ENCODE measurements at regions not wholly inside any gene's neighbourhood (a gene's known extent, or its start where the extent isn't known, plus 50 kb on each side); places are given as distances from the start of the nearest gene placed in this dataset.

DNA sequence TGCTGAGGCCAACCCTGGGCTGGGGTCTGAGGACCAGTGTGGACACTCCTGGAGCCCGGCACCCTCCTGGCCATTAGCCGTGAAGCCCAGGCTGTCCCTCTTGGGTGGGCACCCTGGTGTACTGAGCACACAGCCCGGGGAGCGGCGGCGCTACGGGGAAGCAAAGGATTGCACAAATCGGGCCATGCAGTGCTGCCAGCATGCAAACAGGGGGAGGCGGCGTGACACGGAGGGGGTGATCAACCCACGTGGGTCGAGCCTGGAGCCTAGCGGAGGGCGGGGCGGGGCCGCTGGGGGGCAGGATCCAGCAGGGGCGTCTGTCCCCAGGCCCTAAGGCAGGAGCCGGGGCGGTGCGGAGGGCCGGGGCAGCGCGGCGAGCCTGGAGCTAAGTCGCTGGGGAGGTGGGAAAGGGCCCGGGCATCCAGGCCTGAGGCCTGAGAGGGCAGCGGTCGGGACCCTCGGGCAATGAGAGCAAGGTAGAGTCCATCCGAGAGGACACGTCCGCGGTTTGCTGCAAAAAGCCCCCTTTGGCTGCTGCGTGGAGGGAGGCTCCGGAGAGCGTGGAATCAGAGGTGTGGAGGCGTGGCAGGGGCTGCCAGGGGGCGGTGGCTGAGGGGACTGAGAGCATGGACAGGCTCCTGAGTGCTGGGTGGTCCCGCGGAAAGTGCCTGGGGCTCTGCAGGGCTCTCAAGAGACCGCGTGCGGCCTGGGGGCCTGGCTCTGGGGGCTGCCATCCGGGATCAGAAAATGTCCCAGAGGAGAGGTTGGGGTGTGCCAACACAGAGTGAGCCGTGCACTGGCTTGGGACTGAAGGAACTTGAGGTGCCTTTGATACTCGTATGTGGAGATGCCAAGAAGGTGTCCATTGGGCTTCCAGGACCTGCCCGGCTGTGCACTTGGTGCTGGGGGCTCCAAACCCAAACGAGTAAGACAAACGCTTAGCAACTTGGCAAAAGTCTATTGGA, 94.2 kb downstream of the BARX1 start:
- peak overlapping the region in 1 of 3 donors; percentile 2 for H3K4me3 ChIP-seq
- no peak overlapping the region for H3K27ac ChIP-seq
- H3K36me3 ChIP-seq, result no peaks in the 10 kb centered on the region
- intact Hi-C loops (cut with DNase I; ENCODE audit: low total_unique reads), result no loop called here
- H3K9me3 ChIP-seq, result peaks cover 0 to 4% of the 10 kb centered on the region in 2 donors
- TF ChIP-seq POLR2AphosphoS5 (IDR thresholded peaks at IDR 0.05) (no peak), POLR2A (IDR thresholded peaks at IDR 0.05) (no peak)
- TF ChIP-seq, protein P1, sequence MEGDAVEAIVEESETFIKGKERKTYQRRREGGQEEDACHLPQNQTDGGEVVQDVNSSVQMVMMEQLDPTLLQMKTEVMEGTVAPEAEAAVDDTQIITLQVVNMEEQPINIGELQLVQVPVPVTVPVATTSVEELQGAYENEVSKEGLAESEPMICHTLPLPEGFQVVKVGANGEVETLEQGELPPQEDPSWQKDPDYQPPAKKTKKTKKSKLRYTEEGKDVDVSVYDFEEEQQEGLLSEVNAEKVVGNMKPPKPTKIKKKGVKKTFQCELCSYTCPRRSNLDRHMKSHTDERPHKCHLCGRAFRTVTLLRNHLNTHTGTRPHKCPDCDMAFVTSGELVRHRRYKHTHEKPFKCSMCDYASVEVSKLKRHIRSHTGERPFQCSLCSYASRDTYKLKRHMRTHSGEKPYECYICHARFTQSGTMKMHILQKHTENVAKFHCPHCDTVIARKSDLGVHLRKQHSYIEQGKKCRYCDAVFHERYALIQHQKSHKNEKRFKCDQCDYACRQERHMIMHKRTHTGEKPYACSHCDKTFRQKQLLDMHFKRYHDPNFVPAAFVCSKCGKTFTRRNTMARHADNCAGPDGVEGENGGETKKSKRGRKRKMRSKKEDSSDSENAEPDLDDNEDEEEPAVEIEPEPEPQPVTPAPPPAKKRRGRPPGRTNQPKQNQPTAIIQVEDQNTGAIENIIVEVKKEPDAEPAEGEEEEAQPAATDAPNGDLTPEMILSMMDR (IDR thresholded peaks at IDR 0.05), result no peak
- no peak for DNase-seq (ENCODE audit: low spot score in 2 of 2)
- H3K27me3 ChIP-seq, result peaks cover 0 to 46% of the 10 kb centered on the region in 2 donors
- H3K4me1 ChIP-seq, result no peaks in the 10 kb centered on the region

DNA sequence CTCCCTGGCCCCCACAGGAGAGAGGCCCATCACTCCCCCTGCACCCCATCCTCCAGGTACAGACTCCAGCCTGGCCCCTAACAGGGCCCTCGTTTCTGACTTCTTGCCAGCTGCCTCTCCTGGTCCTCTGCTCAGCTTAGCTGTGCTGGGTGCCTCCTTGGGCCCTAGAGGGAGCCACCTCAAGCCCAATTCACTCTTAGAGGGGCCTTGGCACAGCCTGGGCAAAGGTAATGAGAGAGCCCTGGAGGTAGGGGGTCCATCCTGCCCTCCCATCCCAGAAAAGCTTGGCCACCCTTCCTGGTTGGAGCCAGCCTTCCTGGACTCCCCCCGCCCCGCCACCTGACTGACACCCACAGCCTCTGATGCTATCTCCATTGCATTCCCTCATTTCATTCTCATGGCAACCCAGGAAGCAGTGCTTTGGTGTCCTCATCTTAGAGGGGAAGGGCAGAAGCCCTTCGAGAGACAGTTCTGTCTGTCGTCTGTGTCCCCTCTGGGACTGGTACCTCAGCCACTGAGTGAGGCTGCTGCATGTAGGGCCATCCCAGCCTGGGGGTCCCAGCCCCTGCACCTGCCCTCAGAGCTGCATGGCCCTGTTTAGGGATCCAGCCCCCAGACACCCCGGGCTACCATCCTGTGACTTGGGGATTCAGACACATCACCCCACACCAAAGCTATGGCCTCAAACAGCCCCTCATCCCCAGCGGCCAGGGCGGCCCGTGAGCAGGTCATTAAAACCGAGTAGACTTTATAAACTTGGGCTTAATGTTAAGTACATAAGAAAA, 95.5 kb downstream of the BARX1 start:
- DNase-seq (ENCODE audit: low spot score in 2 of 2), result no peak
- intact Hi-C loops (cut with DNase I; ENCODE audit: low total_unique reads), result no loop called here
- Histone ChIP-seq H3K9me3 (no peaks in the 10 kb centered on the region), H3K4me3 (no peak overlapping the region), H3K4me1 (no peaks in the 10 kb centered on the region), H3K27me3 (peaks cover 0 to 46% of the 10 kb centered on the region in 2 donors), H3K27ac (no peak overlapping the region), H3K36me3 (no peaks in the 10 kb centered on the region)
- TF ChIP-seq POLR2A (IDR thresholded peaks at IDR 0.05) (no peak), POLR2AphosphoS5 (IDR thresholded peaks at IDR 0.05) (no peak)

DNA sequence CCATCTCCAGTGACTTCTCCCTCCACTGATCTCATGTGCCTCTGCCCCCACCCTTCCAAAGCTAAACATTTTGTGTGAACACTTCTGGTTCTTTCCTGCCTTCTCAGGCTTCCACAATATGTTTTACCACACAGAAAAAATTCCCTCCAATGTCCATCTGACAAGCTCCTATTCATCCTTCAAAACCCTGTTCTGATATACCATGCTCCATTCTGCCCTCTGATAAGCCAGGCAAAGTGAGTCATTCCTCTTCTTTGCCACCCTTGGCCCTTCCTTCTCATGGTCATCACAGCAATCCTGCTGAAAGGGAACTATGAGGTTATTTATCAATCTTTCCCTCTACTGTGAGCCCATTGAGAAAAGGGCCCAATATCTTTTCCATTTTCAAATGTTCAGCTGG, 97.6 kb downstream of the BARX1 start:
- Histone ChIP-seq H3K4me3 (no peak overlapping the region), H3K4me1 (no peaks in the 10 kb centered on the region), H3K9me3 (peaks cover 0 to 8% of the 10 kb centered on the region in 2 donors), H3K27me3 (peaks cover 0 to 46% of the 10 kb centered on the region in 2 donors), H3K36me3 (no peaks in the 10 kb centered on the region), H3K27ac (no peak overlapping the region)
- intact Hi-C loops (cut with DNase I; ENCODE audit: low total_unique reads), result no loop called here
- TF ChIP-seq POLR2A (IDR thresholded peaks at IDR 0.05) (no peak), POLR2AphosphoS5 (IDR thresholded peaks at IDR 0.05) (no peak)
- TF ChIP-seq, protein P1 (IDR thresholded peaks at IDR 0.05), result no peak
- DNase-seq (ENCODE audit: low spot score in 2 of 2), result no peak

DNA sequence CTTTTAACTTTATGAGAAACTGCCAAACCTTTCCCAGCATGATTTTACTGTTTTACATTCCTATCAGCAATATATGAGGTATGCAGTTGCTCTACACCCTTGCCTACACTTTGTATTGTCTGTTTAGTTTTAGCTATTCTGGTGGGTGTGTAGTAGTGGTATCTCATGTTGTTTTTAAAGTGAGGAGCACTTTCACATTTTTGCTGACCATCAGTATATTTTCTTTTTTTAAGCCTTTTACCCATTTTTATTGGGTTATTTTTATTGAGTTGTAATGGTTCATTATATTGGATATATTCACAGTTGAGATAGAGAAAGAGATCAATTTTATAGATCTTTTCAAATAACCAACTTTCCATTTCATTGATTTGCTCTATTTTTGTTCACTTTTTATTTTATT, 102.4 kb downstream of the BARX1 start:
- H3K9me3 ChIP-seq, result peaks cover 0 to 11% of the 10 kb centered on the region in 2 donors
- intact Hi-C loops (cut with DNase I; ENCODE audit: low total_unique reads), result no loop called here
- no peaks in the 10 kb centered on the region for H3K36me3 ChIP-seq
- H3K27me3 ChIP-seq, result peaks cover 0 to 6% of the 10 kb centered on the region in 2 donors
- H3K27ac ChIP-seq, result no peak overlapping the region
- no peaks in the 10 kb centered on the region for H3K4me1 ChIP-seq
- TF ChIP-seq POLR2A (IDR thresholded peaks at IDR 0.05), result no peak
- TF ChIP-seq POLR2AphosphoS5 (IDR thresholded peaks at IDR 0.05), result no peak
- TF ChIP-seq, protein P1 (IDR thresholded peaks at IDR 0.05), result no peak
- H3K4me3 ChIP-seq, result no peak overlapping the region
- no peak for DNase-seq (ENCODE audit: low spot score in 2 of 2)

DNA sequence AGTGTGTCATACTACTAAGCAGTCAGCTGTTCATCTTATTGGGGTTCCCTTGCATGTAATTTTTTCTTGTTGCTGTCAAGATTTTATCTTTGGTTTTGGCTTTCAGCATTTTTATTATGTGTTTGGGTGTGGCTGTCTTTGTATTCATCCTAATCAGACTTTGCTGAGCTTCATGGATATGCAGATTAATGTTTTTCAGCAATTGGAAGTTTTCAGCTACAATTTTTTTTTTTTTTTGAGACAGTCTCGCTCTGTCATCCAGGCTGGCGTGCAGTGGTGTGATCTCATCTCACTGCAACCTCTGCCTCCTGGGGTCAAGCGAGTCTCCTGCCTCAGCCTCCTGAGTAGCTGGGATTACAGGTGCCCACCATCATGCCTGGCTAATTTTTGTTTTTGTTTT, 108.8 kb downstream of the BARX1 start:
- no peaks in the 10 kb centered on the region for H3K4me1 ChIP-seq
- no peak overlapping the region for H3K4me3 ChIP-seq
- peaks cover 0 to 6% of the 10 kb centered on the region in 2 donors for H3K27me3 ChIP-seq
- no peak for DNase-seq (ENCODE audit: low spot score in 2 of 2)
- H3K27ac ChIP-seq, result no peak overlapping the region
- TF ChIP-seq, protein P1 (IDR thresholded peaks at IDR 0.05), result no peak
- TF ChIP-seq POLR2AphosphoS5 (IDR thresholded peaks at IDR 0.05) (no peak), POLR2A (IDR thresholded peaks at IDR 0.05) (no peak)
- no peaks in the 10 kb centered on the region for H3K36me3 ChIP-seq
- intact Hi-C loops (cut with DNase I; ENCODE audit: low total_unique reads), result no loop called here
- peaks cover 0 to 22% of the 10 kb centered on the region in 2 donors for H3K9me3 ChIP-seq

Measured in breast epithelium (tissue), 4 donors.